ENCODE measurements at regions not wholly inside any gene's neighbourhood (a gene's known extent, or its start where the extent isn't known, plus 50 kb on each side); places are given as distances from the start of the nearest gene placed in this dataset.
"Not testable (repeated sequence)": the region's sequence is repeated elsewhere in the genome, so short reads cannot be mapped to it uniquely, and the experiment has no call there.

GRCh38 chr15:84119351-84119750 is 116.2 kb upstream of the GOLGA6L4 start:
- H3K36me3 ChIP-seq (ENCODE audit: control insufficient read depth, insufficient read depth, low read length); H3K4me3 ChIP-seq (ENCODE audit: low read length); H3K27me3 ChIP-seq (ENCODE audit: control insufficient read depth, insufficient read depth, low read length); H3K27ac ChIP-seq (ENCODE audit: low read length); DNase-seq (ENCODE audit: low read depth, low spot score); H3K9me3 ChIP-seq (ENCODE audit: control insufficient read depth, insufficient read depth, low read length); H3K4me1 ChIP-seq (ENCODE audit: control insufficient read depth, insufficient read depth, low read length): not testable (repeated sequence)
- no CpG with 5 or more reads among the region's 1 CpG for WGBS (ENCODE audit: insufficient coverage, insufficient read length)

GRCh38 chr15:84120903-84121302 is 114.7 kb upstream of the GOLGA6L4 start:
- H3K4me1 ChIP-seq (ENCODE audit: control insufficient read depth, insufficient read depth, low read length); H3K27me3 ChIP-seq (ENCODE audit: control insufficient read depth, insufficient read depth, low read length); H3K9me3 ChIP-seq (ENCODE audit: control insufficient read depth, insufficient read depth, low read length); H3K27ac ChIP-seq (ENCODE audit: low read length); DNase-seq (ENCODE audit: low read depth, low spot score); H3K36me3 ChIP-seq (ENCODE audit: control insufficient read depth, insufficient read depth, low read length); H3K4me3 ChIP-seq (ENCODE audit: low read length): not testable (repeated sequence)
- WGBS (ENCODE audit: insufficient coverage, insufficient read length): no CpG with 5 or more reads among the region's 4 CpGs

GRCh38 chr15:84128706-84129105 is 106.9 kb upstream of the GOLGA6L4 start:
- not testable (repeated sequence) for H3K4me1 ChIP-seq (ENCODE audit: control insufficient read depth, insufficient read depth, low read length); H3K36me3 ChIP-seq (ENCODE audit: control insufficient read depth, insufficient read depth, low read length); DNase-seq (ENCODE audit: low read depth, low spot score); H3K27me3 ChIP-seq (ENCODE audit: control insufficient read depth, insufficient read depth, low read length); H3K27ac ChIP-seq (ENCODE audit: low read length); H3K4me3 ChIP-seq (ENCODE audit: low read length); H3K9me3 ChIP-seq (ENCODE audit: control insufficient read depth, insufficient read depth, low read length)
- no CpG with 5 or more reads among the region's 2 CpGs for WGBS (ENCODE audit: insufficient coverage, insufficient read length)

- H3K36me3 ChIP-seq (ENCODE audit: control insufficient read depth, insufficient read depth, low read length); H3K4me1 ChIP-seq (ENCODE audit: control insufficient read depth, insufficient read depth, low read length); H3K27ac ChIP-seq (ENCODE audit: low read length); DNase-seq (ENCODE audit: low read depth, low spot score); H3K9me3 ChIP-seq (ENCODE audit: control insufficient read depth, insufficient read depth, low read length); H3K4me3 ChIP-seq (ENCODE audit: low read length); H3K27me3 ChIP-seq (ENCODE audit: control insufficient read depth, insufficient read depth, low read length): not testable (repeated sequence)
- WGBS (ENCODE audit: insufficient coverage, insufficient read length): no CpG with 5 or more reads among the region's 9 CpGs
Observed at GRCh38 chr15:84130098-84130831, 105.3 kb upstream of the GOLGA6L4 start.

DNA sequence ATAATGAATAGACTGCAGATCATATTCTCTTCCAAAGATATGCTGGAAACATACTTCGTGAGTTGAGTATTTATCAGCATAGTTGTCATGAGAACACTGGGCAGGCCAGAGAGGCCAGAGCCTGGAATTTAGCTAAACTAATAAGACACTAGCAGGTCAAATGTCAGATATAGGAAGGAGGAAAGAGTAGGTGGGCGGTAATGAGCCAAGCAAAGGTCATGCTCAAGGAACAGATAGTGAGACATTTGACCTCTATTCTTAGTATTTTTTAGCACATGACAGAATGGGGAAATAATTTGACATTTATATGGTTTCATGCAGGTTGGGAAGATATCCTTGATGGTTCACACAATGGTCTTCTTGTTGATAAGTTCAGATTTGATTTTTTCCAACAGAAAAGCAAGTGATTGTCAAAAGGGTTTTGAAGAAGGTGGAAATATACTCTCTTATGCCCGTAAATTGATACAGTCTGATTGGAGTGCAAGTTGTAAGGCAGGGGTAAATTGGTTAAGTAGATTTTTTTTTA is 99.6 kb upstream of the GOLGA6L4 start:
- not testable (repeated sequence) for H3K4me3 ChIP-seq (ENCODE audit: low read length); H3K4me1 ChIP-seq (ENCODE audit: control insufficient read depth, insufficient read depth, low read length); DNase-seq (ENCODE audit: low read depth, low spot score); H3K27me3 ChIP-seq (ENCODE audit: control insufficient read depth, insufficient read depth, low read length); H3K9me3 ChIP-seq (ENCODE audit: control insufficient read depth, insufficient read depth, low read length); H3K36me3 ChIP-seq (ENCODE audit: control insufficient read depth, insufficient read depth, low read length); H3K27ac ChIP-seq (ENCODE audit: low read length)
- no CpG with 5 or more reads among the region's 3 CpGs for WGBS (ENCODE audit: insufficient coverage, insufficient read length)

GRCh38 chr15:84142888-84143337 is 92.7 kb upstream of the GOLGA6L4 start:
- H3K27ac ChIP-seq (ENCODE audit: low read length): no peak overlapping the region
- WGBS (ENCODE audit: insufficient coverage, insufficient read length): no CpG with 5 or more reads among the region's 7 CpGs
- no peaks in the 10 kb centered on the region for H3K27me3 ChIP-seq (ENCODE audit: control insufficient read depth, insufficient read depth, low read length)
- no peak overlapping the region for H3K4me3 ChIP-seq (ENCODE audit: low read length)
- H3K36me3 ChIP-seq (ENCODE audit: control insufficient read depth, insufficient read depth, low read length): no peaks in the 10 kb centered on the region
- no peaks in the 10 kb centered on the region for H3K9me3 ChIP-seq (ENCODE audit: control insufficient read depth, insufficient read depth, low read length)
- no peaks in the 10 kb centered on the region for H3K4me1 ChIP-seq (ENCODE audit: control insufficient read depth, insufficient read depth, low read length)
- peak; percentile 84 for DNase-seq (ENCODE audit: low read depth, low spot score)

- Histone ChIP-seq H3K4me1 (ENCODE audit: control insufficient read depth, insufficient read depth, low read length) (no peaks in the 10 kb centered on the region), H3K4me3 (ENCODE audit: low read length) (no peak overlapping the region), H3K9me3 (ENCODE audit: control insufficient read depth, insufficient read depth, low read length) (no peaks in the 10 kb centered on the region), H3K27me3 (ENCODE audit: control insufficient read depth, insufficient read depth, low read length) (no peaks in the 10 kb centered on the region), H3K36me3 (ENCODE audit: control insufficient read depth, insufficient read depth, low read length) (no peaks in the 10 kb centered on the region), H3K27ac (ENCODE audit: low read length) (no peak overlapping the region)
- no CpG with 5 or more reads among the region's 5 CpGs for WGBS (ENCODE audit: insufficient coverage, insufficient read length)
- no peak for DNase-seq (ENCODE audit: low read depth, low spot score)
Observed at GRCh38 chr15:84143753-84144314, 91.7 kb upstream of the GOLGA6L4 start.

DNA sequence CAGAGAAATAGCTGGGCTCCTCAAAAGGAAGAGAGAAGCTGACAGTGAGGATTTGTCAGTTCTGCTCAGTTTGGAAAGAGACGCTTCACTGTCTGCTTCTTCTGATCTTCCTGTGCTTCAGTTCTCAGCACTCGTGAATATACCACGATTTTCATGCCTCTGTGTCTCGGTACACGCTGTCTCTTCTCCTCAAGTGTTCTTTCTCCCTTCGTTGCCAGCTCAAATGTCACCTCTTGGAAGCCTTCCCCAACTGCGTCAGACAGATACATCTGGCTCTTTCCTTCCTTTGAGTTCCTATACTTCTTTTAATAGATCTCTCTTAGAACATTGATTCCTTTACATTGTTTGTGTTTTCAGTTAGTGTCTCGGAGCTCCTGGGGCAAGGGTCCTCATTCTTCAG is 90.6 kb upstream of the GOLGA6L4 start:
- H3K36me3 ChIP-seq (ENCODE audit: control insufficient read depth, insufficient read depth, low read length); H3K27ac ChIP-seq (ENCODE audit: low read length); H3K27me3 ChIP-seq (ENCODE audit: control insufficient read depth, insufficient read depth, low read length); H3K4me1 ChIP-seq (ENCODE audit: control insufficient read depth, insufficient read depth, low read length); DNase-seq (ENCODE audit: low read depth, low spot score); H3K4me3 ChIP-seq (ENCODE audit: low read length); H3K9me3 ChIP-seq (ENCODE audit: control insufficient read depth, insufficient read depth, low read length): not testable (repeated sequence)
- WGBS (ENCODE audit: insufficient coverage, insufficient read length): no CpG with 5 or more reads among the region's 8 CpGs

- not testable (repeated sequence) for H3K27ac ChIP-seq (ENCODE audit: low read length); H3K4me3 ChIP-seq (ENCODE audit: low read length); DNase-seq (ENCODE audit: low read depth, low spot score); H3K9me3 ChIP-seq (ENCODE audit: control insufficient read depth, insufficient read depth, low read length); H3K36me3 ChIP-seq (ENCODE audit: control insufficient read depth, insufficient read depth, low read length); H3K4me1 ChIP-seq (ENCODE audit: control insufficient read depth, insufficient read depth, low read length); H3K27me3 ChIP-seq (ENCODE audit: control insufficient read depth, insufficient read depth, low read length)
- WGBS (ENCODE audit: insufficient coverage, insufficient read length): no CpG with 5 or more reads among the region's 3 CpGs
Observed at GRCh38 chr15:84146299-84146698, 89.3 kb upstream of the GOLGA6L4 start.

DNA sequence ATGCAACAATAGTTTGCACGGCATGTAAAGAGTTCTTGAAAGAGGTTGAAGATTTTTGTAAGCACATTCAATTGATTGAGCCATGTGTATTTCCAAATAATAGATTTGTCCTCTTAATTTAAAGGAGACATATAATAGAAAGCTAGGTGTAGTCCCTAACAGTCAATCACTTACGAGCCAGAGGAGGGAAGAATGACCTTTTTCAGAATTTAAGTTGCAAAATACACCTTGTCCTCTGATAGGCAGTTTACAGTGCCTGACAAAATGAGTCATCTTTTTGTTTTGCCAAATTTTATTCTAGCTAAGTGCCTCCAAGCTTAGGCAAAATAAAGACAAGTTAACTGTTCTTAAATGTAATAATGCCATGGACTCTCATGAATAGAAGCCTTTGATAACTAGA is 88.3 kb upstream of the GOLGA6L4 start:
- no CpG with 5 or more reads among the region's 2 CpGs for WGBS (ENCODE audit: insufficient coverage, insufficient read length)
- not testable (repeated sequence) for DNase-seq (ENCODE audit: low read depth, low spot score); H3K4me1 ChIP-seq (ENCODE audit: control insufficient read depth, insufficient read depth, low read length); H3K36me3 ChIP-seq (ENCODE audit: control insufficient read depth, insufficient read depth, low read length); H3K27ac ChIP-seq (ENCODE audit: low read length); H3K9me3 ChIP-seq (ENCODE audit: control insufficient read depth, insufficient read depth, low read length); H3K4me3 ChIP-seq (ENCODE audit: low read length); H3K27me3 ChIP-seq (ENCODE audit: control insufficient read depth, insufficient read depth, low read length)

Measured in iPS DF 6.9 (cell line).